ENCODE measurements at regions not wholly inside any gene's neighbourhood (a gene's known extent, or its start where the extent isn't known, plus 50 kb on each side); places are given as distances from the start of the nearest gene placed in this dataset.

DNA sequence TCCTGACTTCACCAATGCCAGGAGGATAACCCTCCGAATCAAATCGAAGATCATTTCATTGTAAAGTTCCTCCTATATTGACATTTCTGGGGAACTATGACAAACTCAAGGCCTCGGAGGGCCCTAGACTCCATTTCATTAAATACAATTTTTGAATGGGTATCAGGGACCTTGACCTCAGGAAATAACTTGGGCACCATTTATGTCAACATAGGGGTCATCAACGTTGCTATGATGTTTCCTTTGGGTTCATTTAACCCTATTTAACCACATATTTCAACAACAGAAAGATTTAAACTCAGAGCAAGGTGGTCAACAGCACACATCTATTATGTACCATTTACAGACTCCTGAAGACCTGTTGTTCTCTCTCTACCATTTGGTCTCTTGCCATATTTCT lies 395.1 kb downstream of the TRIML1 start:
- TF ChIP-seq, protein P1, sequence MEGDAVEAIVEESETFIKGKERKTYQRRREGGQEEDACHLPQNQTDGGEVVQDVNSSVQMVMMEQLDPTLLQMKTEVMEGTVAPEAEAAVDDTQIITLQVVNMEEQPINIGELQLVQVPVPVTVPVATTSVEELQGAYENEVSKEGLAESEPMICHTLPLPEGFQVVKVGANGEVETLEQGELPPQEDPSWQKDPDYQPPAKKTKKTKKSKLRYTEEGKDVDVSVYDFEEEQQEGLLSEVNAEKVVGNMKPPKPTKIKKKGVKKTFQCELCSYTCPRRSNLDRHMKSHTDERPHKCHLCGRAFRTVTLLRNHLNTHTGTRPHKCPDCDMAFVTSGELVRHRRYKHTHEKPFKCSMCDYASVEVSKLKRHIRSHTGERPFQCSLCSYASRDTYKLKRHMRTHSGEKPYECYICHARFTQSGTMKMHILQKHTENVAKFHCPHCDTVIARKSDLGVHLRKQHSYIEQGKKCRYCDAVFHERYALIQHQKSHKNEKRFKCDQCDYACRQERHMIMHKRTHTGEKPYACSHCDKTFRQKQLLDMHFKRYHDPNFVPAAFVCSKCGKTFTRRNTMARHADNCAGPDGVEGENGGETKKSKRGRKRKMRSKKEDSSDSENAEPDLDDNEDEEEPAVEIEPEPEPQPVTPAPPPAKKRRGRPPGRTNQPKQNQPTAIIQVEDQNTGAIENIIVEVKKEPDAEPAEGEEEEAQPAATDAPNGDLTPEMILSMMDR (IDR thresholded peaks at IDR 0.05; ENCODE audit: low read depth, low read length, poor library complexity, severe bottlenecking), result no peak
- TF ChIP-seq EZH2phosphoT487 (IDR thresholded peaks at IDR 0.05; ENCODE audit: borderline replicate concordance, low read length), result no peak

Measured in DOHH2 (cell line).